HG02973 (cell line): ENCODE measurements at regions not wholly inside any gene's neighbourhood (a gene's known extent, or its start where the extent isn't known, plus 50 kb on each side); places are given as distances from the start of the nearest gene placed in this dataset.
"Not testable (repeated sequence)": the region's sequence is repeated elsewhere in the genome, so short reads cannot be mapped to it uniquely, and the experiment has no call there.

ENCODE experiments used
- ATAC-seq: cut with Tn5 transposase; IDR thresholded peaks from one replicate; pipeline ENCODE4 v1.9.1; 2021; ENCODE audit warnings: moderate library complexity; ENCODE audit not compliant: unreplicated experiment

GRCh38 chr2:117341690-117342089 lies 472.8 kb upstream of the DDX18 start:
- no peak for ATAC-seq

- ATAC-seq, result no peak
Measured at GRCh38 chr2:117342415-117342814, 472.1 kb upstream of the DDX18 start.

GRCh38 chr2:117349687-117350086 lies 464.8 kb upstream of the DDX18 start:
- no peak for ATAC-seq

GRCh38 chr2:117351396-117351795 lies 463.1 kb upstream of the DDX18 start:
- ATAC-seq, result no peak

- ATAC-seq, result no peak
Measured at GRCh38 chr2:117359266-117359914, 455.1 kb upstream of the DDX18 start.

GRCh38 chr2:117360586-117360985 lies 453.9 kb upstream of the DDX18 start:
- ATAC-seq, result no peak

- ATAC-seq, result no peak
Measured at GRCh38 chr2:117378653-117379052, 435.8 kb upstream of the DDX18 start.

GRCh38 chr2:117379928-117380327 lies 434.6 kb upstream of the DDX18 start:
- ATAC-seq, result no peak

GRCh38 chr2:117383997-117384396 lies 430.5 kb upstream of the DDX18 start:
- not testable (repeated sequence) for ATAC-seq

- no peak for ATAC-seq
Measured at GRCh38 chr2:117396161-117396560, 418.3 kb upstream of the DDX18 start.

GRCh38 chr2:117401582-117401981 lies 412.9 kb upstream of the DDX18 start:
- no peak for ATAC-seq

GRCh38 chr2:117406443-117406842 lies 408.0 kb upstream of the DDX18 start:
- no peak for ATAC-seq

GRCh38 chr2:117407746-117408145 lies 406.7 kb upstream of the DDX18 start:
- ATAC-seq, result no peak

GRCh38 chr2:117409443-117409842 lies 405.0 kb upstream of the DDX18 start:
- ATAC-seq, result no peak

- ATAC-seq, result no peak
Measured at GRCh38 chr2:117411983-117412382, 402.5 kb upstream of the DDX18 start.

GRCh38 chr2:117432746-117433145 lies 381.7 kb upstream of the DDX18 start:
- no peak for ATAC-seq

GRCh38 chr2:117436697-117437096 lies 377.8 kb upstream of the DDX18 start:
- ATAC-seq, result no peak

GRCh38 chr2:117470311-117471095 lies 344.0 kb upstream of the DDX18 start:
- ATAC-seq, result peak; percentile 63

- ATAC-seq, result no peak
Measured at GRCh38 chr2:117481608-117482007, 332.9 kb upstream of the DDX18 start.

GRCh38 chr2:117485588-117485987 lies 328.9 kb upstream of the DDX18 start:
- ATAC-seq, result no peak

- no peak for ATAC-seq
Measured at GRCh38 chr2:117486081-117486480, 328.4 kb upstream of the DDX18 start.

GRCh38 chr2:117492209-117492851 lies 322.2 kb upstream of the DDX18 start:
- no peak for ATAC-seq
